ENCODE measurements at regions not wholly inside any gene's neighbourhood (a gene's known extent, or its start where the extent isn't known, plus 50 kb on each side); places are given as distances from the start of the nearest gene placed in this dataset.

- no peak overlapping the region for H3K4me3 ChIP-seq (ENCODE audit: low read depth, low read length)
- peaks cover 8% of the 10 kb centered on the region for H3K9me3 ChIP-seq (ENCODE audit: severe bottlenecking)
- no peak for TF ChIP-seq CTCF (IDR thresholded peaks at IDR 0.05; ENCODE audit: low read depth, low read length)
- no peaks in the 10 kb centered on the region for H3K36me3 ChIP-seq
- DNase-seq, result no peak
- no peak overlapping the region for H3K27ac ChIP-seq
- no peaks in the 10 kb centered on the region for H3K27me3 ChIP-seq (ENCODE audit: insufficient read depth, low read depth, severe bottlenecking)
Measured at GRCh38 chr7:152514771-152515105, 78.9 kb upstream of the KMT2C start.

GRCh38 chr7:152513861-152514770, 78.3 kb upstream of the KMT2C start:
- H3K4me3 ChIP-seq (ENCODE audit: low read depth, low read length), result no peak overlapping the region
- H3K9me3 ChIP-seq (ENCODE audit: severe bottlenecking), result peaks cover 2% of the 10 kb centered on the region
- H3K36me3 ChIP-seq, result no peaks in the 10 kb centered on the region
- H3K27me3 ChIP-seq (ENCODE audit: insufficient read depth, low read depth, severe bottlenecking), result no peaks in the 10 kb centered on the region
- DNase-seq, result no peak
- no peak overlapping the region for H3K27ac ChIP-seq
- no peak for TF ChIP-seq CTCF (IDR thresholded peaks at IDR 0.05; ENCODE audit: low read depth, low read length)

- no peak for DNase-seq
- Histone ChIP-seq H3K4me3 (ENCODE audit: low read depth, low read length) (no peak overlapping the region), H3K36me3 (no peaks in the 10 kb centered on the region), H3K27me3 (ENCODE audit: insufficient read depth, low read depth, severe bottlenecking) (no peaks in the 10 kb centered on the region), H3K27ac (no peak overlapping the region), H3K9me3 (ENCODE audit: severe bottlenecking) (no peaks in the 10 kb centered on the region)
- no peak for TF ChIP-seq CTCF (IDR thresholded peaks at IDR 0.05; ENCODE audit: low read depth, low read length)
Measured at GRCh38 chr7:152512706-152513105, 76.9 kb upstream of the KMT2C start.

GRCh38 chr7:152511736-152512135, 75.9 kb upstream of the KMT2C start:
- TF ChIP-seq CTCF (IDR thresholded peaks at IDR 0.05; ENCODE audit: low read depth, low read length), result no peak
- H3K27me3 ChIP-seq (ENCODE audit: insufficient read depth, low read depth, severe bottlenecking), result no peaks in the 10 kb centered on the region
- H3K27ac ChIP-seq, result no peak overlapping the region
- no peaks in the 10 kb centered on the region for H3K36me3 ChIP-seq
- H3K9me3 ChIP-seq (ENCODE audit: severe bottlenecking), result no peaks in the 10 kb centered on the region
- H3K4me3 ChIP-seq (ENCODE audit: low read depth, low read length), result no peak overlapping the region
- no peak for DNase-seq

GRCh38 chr7:152508701-152509100, 72.9 kb upstream of the KMT2C start:
- Histone ChIP-seq H3K36me3 (no peaks in the 10 kb centered on the region), H3K27ac (no peak overlapping the region), H3K9me3 (ENCODE audit: severe bottlenecking) (no peaks in the 10 kb centered on the region), H3K4me3 (ENCODE audit: low read depth, low read length) (no peak overlapping the region), H3K27me3 (ENCODE audit: insufficient read depth, low read depth, severe bottlenecking) (no peaks in the 10 kb centered on the region)
- no peak for DNase-seq
- TF ChIP-seq CTCF (IDR thresholded peaks at IDR 0.05; ENCODE audit: low read depth, low read length), result no peak

- TF ChIP-seq CTCF (IDR thresholded peaks at IDR 0.05; ENCODE audit: low read depth, low read length), result no peak
Measured at GRCh38 chr7:152505606-152506005, 69.8 kb upstream of the KMT2C start.

More at GRCh38 chr7:152505606-152506005, 69.8 kb upstream of the KMT2C start:
- Histone ChIP-seq H3K27me3 (ENCODE audit: insufficient read depth, low read depth, severe bottlenecking) (no peaks in the 10 kb centered on the region), H3K36me3 (no peaks in the 10 kb centered on the region), H3K27ac (no peak overlapping the region), H3K4me3 (ENCODE audit: low read depth, low read length) (no peak overlapping the region), H3K9me3 (ENCODE audit: severe bottlenecking) (no peaks in the 10 kb centered on the region)
- no peak for DNase-seq

All from WERI-Rb-1 (cell line).